ENCODE measurements at regions not wholly inside any gene's neighbourhood (a gene's known extent, or its start where the extent isn't known, plus 50 kb on each side); places are given as distances from the start of the nearest gene placed in this dataset.

DNA sequence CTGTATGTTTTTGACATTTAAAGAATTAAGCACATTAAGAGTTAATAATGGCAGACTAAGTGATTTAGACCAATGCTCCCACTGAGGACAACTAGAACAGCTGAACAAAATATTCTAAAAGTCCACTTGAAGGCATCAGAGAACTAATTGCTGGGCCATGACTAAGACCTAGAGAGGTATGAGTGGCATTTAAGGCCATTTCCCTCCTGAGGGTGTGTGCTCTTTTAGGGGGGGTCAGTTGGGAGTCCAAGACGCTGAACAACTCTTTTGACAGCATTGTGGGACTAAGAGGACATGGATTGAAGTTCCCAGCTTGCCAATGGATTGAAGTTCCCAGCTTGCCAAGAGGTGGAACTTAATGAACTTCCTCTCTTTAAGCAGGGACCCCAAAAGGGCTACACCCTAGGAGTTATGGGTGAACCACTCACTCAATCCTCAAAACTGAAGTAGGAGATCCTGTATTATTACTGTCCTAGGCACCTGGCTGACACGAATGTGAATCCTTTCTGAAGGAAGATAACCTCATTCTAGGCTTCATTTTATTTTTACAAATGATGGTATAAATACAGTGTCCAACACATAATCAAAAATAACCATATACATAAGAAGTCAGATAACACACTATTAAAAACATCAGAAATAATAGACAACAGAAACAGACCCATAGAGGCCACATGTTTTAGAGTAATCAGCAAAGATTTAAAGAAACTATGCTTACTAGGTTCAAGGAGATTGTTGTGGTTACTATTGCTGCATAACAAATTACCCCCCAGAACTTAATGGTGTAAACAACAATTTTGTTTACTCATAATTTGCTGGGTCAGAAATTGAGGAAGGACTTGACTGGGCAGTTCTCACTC is 175.1 kb downstream of the VEGFA start:
- no peak for DNase-seq

DNA sequence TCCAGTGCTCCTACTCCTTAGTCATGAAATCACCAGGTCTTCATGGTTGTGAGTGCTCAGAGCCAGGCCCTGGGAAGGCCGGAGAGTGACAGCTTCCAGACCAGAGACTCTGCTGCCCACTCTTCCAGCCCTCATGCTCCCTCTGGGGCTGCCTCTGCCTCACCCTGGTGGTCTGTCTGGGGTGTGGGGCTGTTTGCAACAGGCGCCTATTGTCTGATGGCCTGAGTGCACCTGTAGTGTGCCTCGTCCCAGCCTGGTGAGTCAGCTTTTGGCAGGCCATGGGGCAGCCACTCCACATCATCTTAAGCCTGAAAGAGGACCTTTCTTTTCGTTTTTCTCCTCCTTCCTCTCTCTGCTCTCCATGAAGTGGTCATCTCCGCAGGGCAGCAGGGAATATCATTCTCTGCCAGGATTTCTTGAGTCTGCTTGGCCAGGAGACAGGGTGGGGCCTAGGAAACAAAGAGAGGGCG is 173.8 kb downstream of the VEGFA start:
- no peak for DNase-seq

DNA sequence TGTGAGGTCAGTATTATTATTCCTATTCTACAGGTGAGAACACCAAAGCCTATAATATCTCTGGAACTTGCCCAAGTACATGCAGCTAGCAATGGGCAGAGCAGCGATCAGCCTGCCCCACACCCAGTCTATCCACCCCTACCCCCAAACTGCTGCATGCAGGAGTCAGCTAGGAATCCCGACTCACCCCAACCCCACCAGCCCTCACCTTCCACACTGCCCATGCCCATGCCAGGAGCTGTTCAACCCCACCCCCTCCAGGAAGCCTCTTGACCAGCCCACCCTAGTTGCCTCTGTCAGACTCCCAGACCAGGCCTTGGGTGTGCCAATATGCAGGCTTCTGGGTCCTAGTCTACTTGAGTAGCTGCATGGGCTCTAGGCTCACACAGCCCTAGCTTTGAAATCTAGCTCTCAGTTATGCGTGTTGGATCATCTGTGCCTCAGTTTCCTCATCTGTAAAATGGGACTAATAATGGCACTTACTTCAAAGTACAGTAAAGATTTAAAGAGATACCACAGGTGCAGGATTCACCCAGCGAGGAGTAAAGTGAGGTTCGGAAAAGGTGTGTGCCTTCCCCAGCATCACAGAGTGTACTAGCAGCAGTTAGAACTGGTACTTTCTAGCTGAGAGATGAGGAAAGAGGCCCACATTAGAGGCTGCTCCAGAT is 173.2 kb downstream of the VEGFA start:
- DNase-seq: no peak

DNA sequence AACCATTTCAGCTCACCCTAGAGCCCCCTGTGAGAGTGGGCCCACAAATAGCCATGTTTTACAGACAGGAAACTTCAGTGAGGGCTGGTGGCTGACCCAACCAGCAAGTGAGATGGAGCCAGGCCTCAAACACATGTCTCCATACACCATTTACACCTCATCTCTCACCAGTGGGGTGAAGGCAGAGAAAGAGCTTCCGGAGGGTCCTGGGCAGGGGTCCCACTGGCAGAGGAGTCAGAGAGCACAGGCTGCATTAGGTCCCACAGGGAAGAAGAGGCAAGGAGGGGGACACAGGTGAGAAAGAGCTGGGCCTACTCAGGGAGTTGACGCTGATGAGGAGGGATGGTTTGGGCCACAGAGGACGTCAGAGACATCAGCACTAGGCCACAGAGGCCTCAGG is 172.6 kb downstream of the VEGFA start:
- DNase-seq: no peak

DNA sequence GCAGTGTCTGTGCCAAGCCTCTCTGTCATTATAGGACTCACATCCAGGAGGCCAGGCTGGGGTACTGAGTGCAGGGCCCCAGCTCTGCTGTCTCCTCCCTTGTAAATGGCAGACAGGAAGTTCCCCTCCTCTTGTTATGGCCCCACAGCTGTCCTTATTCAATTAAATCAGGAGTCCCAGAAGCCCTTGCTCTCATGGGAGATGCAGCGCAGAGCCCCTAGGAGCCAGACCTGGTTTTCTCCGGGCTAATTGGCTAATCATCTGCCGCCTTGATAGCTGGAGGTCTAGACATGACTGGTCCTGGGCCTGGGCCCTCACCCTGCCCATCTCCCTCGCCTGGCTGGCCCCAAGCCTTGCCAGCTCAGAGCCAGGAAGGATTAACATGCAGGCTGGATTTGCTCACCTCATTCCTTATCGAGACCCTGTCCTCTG is 172.0 kb downstream of the VEGFA start:
- no peak for DNase-seq

DNA sequence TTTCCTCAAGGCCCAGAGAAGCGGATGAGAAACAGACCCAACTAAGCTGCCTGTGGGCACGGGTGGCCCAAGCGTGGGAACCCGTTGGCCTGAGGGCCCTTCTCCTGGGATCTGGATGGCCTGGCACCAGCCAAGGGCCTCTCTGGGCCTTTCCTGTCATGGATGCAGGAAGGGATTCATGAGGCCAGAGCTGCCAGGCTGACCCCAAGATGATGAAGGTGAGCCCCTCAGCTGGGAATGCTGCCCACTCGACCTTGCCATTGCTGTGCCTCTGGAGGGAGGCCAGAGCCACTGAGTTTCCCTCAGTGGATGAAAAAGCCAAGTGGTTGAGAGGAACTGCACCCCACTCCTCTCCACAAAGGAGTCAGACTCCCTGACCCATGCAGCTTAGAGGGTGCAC is 171.2 kb downstream of the VEGFA start:
- no peak for DNase-seq

DNA sequence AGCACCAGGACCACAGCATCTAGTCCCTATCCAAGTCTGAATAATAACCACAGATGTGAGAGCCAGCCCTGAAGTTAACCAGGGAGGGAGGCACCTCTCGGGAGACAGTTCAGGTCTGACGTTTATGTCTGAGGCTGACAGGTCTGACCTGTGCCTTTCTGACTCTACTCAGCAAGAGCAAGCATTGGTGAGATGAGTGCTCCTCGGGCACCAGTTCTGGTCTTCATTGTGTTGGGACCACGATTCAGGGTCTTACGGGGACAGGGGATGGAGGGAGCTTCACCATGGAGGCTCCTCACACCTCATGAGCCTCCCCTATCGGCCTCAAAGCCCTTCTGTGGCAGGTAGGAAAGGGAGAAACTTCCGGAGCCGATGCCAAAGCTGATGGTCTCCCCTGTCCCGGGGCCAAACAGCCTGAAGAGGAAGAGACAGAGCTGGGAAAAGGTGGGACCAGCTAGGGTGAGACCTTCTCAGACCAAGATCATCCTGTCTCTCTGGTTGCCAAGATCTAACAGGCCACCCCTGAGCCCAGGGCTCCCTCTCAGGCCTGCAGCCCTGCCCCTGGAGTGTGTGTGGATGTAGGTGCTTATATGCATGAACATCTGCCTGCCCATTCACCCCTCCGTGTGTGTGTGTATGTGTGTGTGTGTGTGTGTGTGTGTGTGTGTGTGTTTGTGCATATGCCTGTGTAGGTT is 170.5 kb downstream of the VEGFA start:
- DNase-seq: no peak

DNA sequence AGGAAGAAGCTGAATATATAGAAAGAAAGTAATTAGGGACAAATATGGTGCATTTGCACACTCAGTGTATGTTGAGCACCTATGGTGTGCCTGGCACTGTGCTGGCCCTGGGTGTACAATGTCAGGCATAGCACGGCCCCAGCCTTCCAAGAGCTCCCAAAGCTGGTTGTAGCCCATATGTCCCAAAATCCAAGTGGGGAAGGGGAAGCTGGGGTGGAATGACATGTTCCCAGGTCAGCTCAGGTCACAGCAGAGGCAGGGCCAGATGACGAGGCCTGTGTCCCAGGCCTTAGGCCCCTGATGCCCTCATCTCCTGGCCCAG is 170.0 kb downstream of the VEGFA start:
- no peak for DNase-seq

DNA sequence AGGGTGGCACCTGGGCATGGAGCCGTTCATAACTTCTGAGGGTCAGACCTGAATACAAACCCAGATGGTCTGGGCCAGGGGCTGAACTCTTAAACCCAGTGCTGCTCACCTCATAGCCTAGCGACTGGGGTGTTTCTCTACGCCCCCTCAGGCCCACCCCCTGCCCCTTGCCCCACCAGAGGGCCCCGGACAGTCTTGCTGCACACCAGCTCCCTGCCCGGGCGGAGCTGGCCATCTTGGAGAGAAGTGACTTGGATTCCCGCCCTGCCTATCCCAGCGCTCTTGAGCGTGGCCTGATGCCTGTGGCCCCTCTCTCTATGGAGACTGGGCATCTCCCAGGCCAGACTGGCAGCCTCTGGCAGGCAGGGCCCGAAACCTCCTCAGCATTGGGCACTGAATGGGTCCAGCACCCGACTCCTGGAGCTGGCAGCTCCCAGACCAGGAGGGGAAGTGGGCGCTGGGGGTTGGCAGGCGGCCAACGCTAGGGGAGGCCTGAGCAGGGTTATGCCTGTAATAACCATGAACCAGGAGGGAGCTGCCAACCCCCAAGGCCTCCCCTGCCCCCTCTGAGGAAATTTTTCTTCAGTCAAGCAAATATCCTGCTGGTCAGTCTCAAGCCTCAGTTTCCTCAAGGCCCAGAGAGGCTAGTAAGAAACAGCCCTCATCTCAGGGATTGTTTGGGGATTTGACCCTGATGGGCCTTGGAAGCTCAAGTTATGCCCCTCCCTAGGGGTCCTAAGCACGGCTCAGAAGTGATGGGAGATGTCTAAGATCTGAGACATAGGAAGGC is 169.5 kb downstream of the VEGFA start:
- DNase-seq: no peak

DNA sequence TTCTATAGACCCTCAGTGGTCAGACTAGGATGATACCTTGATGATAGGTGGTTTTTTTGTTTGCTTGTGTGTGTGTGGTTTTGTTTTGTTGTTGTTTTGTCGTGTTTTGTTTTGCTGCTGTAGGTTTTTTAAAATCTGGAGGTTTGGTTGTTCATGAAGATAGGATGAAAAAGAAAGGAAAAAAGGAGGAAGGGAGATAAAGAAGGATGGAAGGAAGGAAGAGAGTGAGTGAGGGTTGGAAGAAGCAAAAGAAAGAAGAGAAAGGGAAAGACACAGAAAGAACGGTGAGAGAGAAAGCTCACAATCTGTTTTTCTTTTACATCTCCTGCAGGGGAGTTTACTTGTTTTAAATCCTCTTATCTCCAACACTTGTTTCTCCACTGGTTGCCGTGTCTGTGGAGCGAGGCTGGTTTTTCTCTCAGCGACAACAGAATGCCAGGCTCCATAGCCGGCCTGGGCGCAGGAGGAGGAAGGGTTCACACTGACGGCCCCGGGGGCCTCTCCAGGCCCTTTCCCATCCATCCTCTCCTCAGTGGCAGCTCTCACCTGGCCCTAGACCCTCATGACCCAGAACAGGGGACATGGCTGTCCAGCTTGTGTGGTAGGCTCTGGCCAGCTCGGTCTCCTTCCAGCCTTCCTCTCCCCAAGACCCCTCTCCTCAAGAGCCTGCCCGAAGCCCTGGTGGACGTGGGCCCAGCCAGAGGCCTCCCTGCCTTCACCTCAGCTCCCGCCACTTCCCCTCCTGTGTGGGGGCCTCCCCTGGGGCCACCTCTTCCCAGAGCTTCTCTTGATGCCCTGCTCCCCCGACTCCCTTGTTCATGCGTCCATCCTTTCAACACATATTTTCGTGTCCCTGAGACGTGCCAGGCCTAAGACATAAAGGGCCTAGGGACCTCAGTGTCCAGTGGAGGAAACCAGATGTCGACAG is 168.4 kb downstream of the VEGFA start:
- DNase-seq: no peak

DNA sequence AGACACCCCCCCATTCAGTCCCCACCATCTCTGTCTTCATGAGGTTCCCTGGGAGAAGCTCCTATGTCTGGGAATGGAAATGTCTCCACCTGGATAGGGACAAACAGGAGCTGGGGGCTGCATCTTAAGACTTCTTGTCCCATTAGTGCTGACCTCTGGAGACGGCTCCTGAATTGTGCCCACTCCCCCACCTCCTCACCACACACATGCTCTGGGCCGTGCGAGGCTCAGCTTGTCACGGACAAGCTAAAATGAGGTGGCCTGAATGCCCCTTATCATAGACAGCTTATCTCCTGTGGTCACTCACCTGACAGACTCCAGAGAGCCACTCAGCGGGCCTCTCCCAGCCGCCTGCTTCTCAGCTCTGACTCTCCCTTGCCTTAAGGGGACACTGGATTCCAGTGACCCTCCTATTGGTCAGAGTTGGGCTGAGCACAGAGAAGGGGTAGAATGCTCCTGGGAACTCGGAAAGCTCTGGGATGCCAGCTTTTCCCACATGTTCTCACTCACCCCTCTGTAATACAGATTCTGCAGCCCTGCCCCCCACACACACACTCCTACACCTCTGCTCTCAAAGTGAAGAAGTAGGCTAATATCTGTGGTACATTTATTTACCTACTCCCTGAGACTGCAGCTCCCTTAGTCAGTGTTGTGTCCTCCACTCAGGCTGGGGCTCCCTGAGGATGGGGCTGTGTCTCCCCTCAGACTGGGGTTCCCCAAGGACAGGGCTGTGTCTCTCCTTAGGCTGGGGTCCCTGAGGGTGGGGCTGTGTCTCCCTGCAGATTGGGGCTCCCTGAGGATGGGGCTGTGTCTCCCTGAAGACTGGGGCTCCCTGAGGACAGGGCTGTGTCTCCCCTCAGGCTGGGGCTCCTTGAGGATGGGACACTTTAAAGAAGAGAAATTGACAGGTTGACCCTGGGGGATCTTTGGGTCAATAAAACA is 167.5 kb downstream of the VEGFA start:
- no peak for DNase-seq

DNA sequence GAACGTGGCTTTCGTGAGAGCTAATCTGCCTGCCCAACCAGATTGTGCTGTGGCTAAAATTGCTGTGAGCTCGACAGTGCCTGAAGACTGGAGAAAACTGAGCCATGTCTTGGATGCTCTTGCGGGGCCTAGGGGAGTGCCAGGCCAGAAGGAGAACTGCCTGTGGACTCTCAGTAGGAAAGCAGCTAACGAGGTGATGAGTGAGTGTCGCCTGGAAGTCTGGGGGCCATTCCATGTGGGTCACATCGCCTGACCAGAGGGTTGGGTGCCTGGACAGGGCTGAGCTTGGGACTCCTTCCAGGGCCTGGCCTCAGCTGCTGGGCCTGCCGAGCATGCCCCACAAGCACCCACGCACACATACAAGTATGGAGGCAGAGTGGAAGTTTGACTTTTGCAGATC is 166.5 kb downstream of the VEGFA start:
- DNase-seq: no peak

DNA sequence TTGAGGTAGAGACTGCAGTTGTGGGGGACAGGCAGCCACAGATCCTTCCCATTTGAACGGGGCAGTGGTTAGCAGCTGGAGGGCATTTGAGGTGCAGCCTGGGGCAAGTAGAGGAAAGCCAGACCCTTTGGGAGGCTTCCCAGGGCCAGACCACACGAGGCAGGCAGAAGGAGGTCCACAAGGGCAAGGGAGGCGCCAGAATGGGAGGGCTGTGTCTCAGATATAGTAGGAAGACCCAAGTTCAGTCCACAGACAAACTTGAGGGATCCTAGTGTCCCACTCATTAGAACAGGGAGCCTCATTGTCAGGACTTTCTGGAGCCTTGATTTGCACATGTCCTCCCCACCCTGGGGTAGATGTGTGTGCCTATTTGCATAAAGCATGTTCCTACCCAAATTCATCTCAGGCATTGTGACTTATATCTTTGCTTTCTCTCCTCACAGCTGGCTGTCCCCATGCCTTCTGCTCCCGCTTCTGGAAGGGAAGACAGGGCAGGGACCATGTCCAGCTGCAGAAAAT is 166.0 kb downstream of the VEGFA start:
- no peak for DNase-seq

DNA sequence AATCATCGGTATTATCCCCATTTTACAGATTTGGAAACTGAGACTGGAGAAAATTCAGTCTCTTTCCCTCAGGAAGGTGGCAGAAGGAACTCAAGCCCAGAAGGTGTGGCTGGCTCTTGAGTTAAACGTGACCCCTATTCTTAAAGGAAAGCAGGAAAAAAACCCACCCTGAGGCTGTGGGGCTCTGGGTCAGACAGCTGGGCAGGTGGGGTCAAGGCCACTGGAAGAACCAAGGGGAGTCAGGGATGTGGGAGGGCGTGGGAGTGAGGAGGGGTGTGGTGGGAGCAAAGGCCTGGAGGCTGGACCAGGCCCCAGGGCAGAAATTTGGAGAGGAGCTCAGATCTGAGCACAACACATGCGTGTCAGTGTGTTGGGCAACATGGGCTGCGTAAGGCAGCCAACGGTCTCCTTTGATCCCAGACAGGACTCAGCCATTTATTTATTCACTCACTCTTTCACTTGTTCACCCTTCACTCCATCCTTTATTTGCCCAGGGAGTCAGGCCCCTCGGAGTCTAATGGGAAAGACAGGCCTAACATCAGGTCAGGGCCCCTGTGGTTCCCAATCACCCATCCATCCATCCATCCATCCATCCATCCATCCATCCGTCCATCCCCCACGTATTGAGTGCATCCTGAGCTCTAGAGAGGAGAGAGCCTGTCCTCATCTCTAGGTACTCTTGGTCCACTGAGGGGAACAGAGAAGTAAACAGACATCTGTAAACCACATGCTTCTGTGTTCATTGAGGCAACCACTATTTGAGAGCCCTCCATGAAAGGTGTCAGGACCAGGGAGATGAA is 165.0 kb downstream of the VEGFA start:
- DNase-seq: no peak

DNA sequence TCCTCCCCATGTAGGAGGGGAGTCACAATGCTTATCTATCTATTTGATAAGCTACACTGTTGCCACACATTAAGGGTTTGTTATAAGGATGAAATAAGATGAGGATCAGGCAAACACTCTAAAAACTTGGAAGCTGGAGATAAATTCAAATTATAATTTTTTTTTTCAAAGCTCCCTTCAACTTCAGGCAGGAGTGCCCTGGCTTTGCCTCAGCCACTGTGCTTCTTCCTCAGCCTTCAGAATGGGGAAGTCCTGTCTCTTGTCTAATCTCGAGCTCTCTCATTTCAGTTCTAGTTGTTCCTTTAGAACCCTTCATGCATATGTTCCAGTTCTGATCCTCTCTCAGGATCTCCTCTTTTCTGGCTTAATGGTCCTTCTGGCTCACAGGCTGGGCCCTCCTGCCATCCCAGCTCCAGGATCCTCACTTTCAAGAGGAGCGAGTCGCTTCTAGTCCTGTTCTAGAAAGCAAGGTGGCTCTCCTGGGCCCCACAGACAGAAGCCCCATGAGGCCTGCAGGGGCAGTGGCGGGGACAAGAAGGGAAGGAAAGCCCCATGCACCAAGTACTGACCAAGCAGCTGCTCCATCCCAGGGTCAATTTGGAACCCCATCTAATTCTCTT is 164.3 kb downstream of the VEGFA start:
- DNase-seq: no peak

DNA sequence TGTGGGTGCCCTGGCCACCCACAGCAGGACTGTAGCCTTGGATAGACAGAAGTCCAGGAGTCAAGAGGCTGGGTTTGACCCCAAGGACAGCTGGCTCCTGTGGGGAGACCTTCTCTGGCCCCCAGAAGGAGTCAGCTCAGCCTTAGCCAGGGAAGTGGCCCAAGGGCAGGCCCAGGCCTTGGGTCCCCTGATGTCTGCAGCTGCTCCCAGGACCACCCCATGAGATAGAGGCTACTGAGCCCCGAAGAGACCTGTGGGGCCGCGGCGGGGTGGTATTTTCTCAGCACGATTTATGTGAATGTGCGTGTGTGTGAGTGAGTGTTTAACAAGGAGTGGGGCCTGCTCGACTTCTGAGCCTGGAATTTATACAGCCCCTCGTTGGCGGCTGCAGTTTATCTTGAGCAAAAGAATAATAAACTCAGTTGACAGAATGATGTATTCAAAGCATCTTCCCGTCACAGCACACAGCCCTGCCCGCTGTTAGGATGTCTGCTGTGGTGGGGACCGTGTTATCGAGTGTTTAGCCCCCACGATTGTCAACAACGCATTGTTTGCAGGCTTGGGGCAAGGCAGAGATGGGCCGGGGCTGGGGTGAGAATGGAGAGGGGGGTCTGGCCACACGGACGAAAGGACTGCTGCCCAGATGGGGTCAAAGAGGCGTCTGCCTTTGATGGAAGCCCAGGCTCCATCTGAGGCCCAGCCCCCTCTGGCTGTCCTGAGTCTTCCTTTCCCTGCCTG is 163.3 kb downstream of the VEGFA start:
- no peak for DNase-seq

DNA sequence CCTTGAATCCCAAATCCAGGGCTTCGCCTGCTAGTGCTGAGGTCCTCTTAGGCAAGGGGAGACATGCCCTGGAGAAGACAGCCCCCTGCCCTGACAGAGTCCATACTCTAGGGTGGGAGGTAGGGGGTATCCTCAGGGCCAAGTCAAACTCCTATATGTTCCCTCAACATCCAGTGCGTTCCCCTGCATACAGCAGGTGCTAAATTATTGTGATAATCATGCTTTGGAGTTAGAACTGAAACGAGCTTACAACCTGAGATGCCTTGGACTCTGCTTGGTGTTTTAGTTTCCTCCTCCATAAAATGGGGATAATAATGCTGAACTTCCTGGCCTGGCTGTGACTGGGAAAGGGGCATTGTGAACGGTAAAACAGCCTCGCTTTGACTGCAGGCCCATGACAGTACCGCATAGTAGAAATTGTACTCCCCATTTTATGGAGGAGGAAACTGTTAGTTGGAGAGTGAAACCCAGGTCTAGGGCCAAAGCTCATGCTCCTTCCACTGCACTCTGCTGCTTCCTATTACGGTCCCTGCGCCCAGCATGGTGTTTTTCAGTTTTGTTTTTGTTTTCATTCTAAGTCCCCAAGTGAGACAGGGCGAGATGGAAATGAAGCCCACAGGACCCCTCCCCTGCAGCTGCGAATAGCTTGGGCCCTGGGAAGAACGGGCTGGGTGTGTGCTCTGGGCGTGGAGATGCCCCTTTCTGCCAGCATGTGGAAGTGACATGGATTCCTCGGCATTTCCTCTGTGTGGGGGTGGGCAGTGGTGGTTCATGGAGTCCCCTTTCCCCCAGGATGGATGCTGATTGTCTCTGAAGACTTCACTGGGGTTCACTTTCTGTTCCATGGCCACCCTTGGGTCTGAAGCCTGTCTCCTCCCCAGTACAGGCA is 162.5 kb downstream of the VEGFA start:
- DNase-seq: no peak

Measured in NCI-H2227 treated with DMSO at 0.1 percent for 48 hours (cell line).